ENCODE measurements at regions not wholly inside any gene's neighbourhood (a gene's known extent, or its start where the extent isn't known, plus 50 kb on each side); places are given as distances from the start of the nearest gene placed in this dataset.

- TF ChIP-seq POLR2A (IDR thresholded peaks at IDR 0.05) (no peak), CTCF (IDR thresholded peaks at IDR 0.05) (no peak)
Measured at GRCh38 chr2:120823551-120823950, 87.9 kb downstream of the GLI2 start.

All from ovary (tissue), 3 donors.